Kidney (tissue), 13 donors: ENCODE measurements at regions not wholly inside any gene's neighbourhood (a gene's known extent, or its start where the extent isn't known, plus 50 kb on each side); places are given as distances from the start of the nearest gene placed in this dataset.
A peak's percentile ranks its signal among the peaks of the same experiment; 100 is the strongest.

ENCODE experiments used
- DNase-seq, 5 donors: peaks; one replicate each; pipeline ENCODE4 v3.0.0-alpha.2; 2013 to 2020
- FAIRE-seq: peaks from 2 replicates; lab custom pipeline; 2012; peaks lifted over from hg19 to GRCh38; lab: Jason Lieb, UNC
- H3K27ac ChIP-seq, 2 donors: one replicate each; pipeline ENCODE4 v1.7.0; 2013; ENCODE audit warnings: low read depth in 2 of 2, low read length in 2 of 2, inconsistent platforms in 1 of 2
- H3K27me3 ChIP-seq: one replicate; pipeline ENCODE4 v1.7.1; 2013; ENCODE audit warnings: low read length, inconsistent platforms; ENCODE audit not compliant: control insufficient read depth, insufficient read depth
- H3K36me3 ChIP-seq, 3 donors: one replicate each; pipeline versions ENCODE4 v1.7.0 to v1.7.1; 2013; ENCODE audit warnings: low read length in 3 of 3, control low read depth in 1 of 3, inconsistent platforms in 1 of 3; ENCODE audit not compliant: insufficient read depth in 3 of 3, control insufficient read depth in 2 of 3
- H3K4me1 ChIP-seq, 3 donors: one replicate each; pipeline versions ENCODE4 v1.7.0 to v1.7.1; 2013; ENCODE audit warnings: low read length in 3 of 3, inconsistent platforms in 1 of 3, low read depth in 1 of 3; ENCODE audit not compliant: control insufficient read depth in 2 of 3, insufficient read depth in 2 of 3
- H3K4me3 ChIP-seq, 3 donors: one replicate each; pipeline versions ENCODE4 v1.7.0 to v1.8.1; 2013; ENCODE audit warnings: low read length in 3 of 3, control low read depth in 1 of 3, inconsistent platforms in 1 of 3
- H3K9ac ChIP-seq, 3 donors: one replicate each; pipeline versions ENCODE4 v1.7.0 to v1.7.1; 2013; ENCODE audit warnings: low read length in 3 of 3, control low read depth in 1 of 3, inconsistent platforms in 1 of 3
- H3K9me3 ChIP-seq, 3 donors: one replicate each; pipeline versions ENCODE4 v1.7.0 to v1.7.1; 2013; ENCODE audit warnings: low read length in 3 of 3, control low read depth in 1 of 3, inconsistent platforms in 1 of 3; ENCODE audit not compliant: control insufficient read depth in 2 of 3, insufficient read depth in 1 of 3
- CTCF ChIP-seq: IDR thresholded peaks from 3 replicates; pipeline ENCODE4 v1.5.1; 2012; ENCODE audit warnings: mild to moderate bottlenecking, moderate library complexity, borderline replicate concordance; ENCODE audit not compliant: insufficient read depth; ENCODE audit errors: extremely low read depth
- intact Hi-C: fragments of 100-400 bp; cut with DNase I; formaldehyde crosslinking; loops from one replicate; pipeline ENCODE4 v1.11.1; 2022
- donor health status: control.
- donor health status: control.
- donor health status: control.
- donor health status: control.
- donor health status: control.
- donor health status: DM: yes; HTN: yes; CAD: no.
- donor health status: Normal renal cell carcinoma (clear cell type).

GRCh38 chr5:52275639-52276038 is 512.1 kb upstream of the ITGA1 start:
- H3K4me1 ChIP-seq = no peaks in the 10 kb centered on the region
- no peak overlapping the region for H3K4me3 ChIP-seq
- no peak overlapping the region for H3K27ac ChIP-seq
- DNase-seq (peak in 2 of 5 donors; percentile 27 to 53), FAIRE-seq (no peak)
- intact Hi-C loops = no loop called here
- no peak for TF ChIP-seq CTCF
- H3K9me3 ChIP-seq = no peaks in the 10 kb centered on the region
- no peaks in the 10 kb centered on the region for H3K36me3 ChIP-seq
- no peaks in the 10 kb centered on the region for H3K27me3 ChIP-seq
- H3K9ac ChIP-seq = no peak overlapping the region

- Histone ChIP-seq H3K9me3 (no peaks in the 10 kb centered on the region), H3K36me3 (no peaks in the 10 kb centered on the region), H3K4me3 (no peak overlapping the region), H3K4me1 (no peaks in the 10 kb centered on the region), H3K27me3 (no peaks in the 10 kb centered on the region), H3K27ac (no peak overlapping the region), H3K9ac (no peak overlapping the region)
- no peak for TF ChIP-seq CTCF
- DNase-seq (no peak), FAIRE-seq (no peak)
- intact Hi-C loops = no loop called here
Measured at GRCh38 chr5:52277101-52277500, 510.6 kb upstream of the ITGA1 start.

- no peak overlapping the region for H3K27ac ChIP-seq
- H3K9me3 ChIP-seq = no peaks in the 10 kb centered on the region
- TF ChIP-seq CTCF = no peak
- no peaks in the 10 kb centered on the region for H3K36me3 ChIP-seq
- no peak overlapping the region for H3K4me3 ChIP-seq
- no peaks in the 10 kb centered on the region for H3K4me1 ChIP-seq
- no peaks in the 10 kb centered on the region for H3K27me3 ChIP-seq
- H3K9ac ChIP-seq = no peak overlapping the region
- intact Hi-C loops = no loop called here
- no peak for FAIRE-seq
- no peak for DNase-seq
Measured at GRCh38 chr5:52282647-52283046, 505.1 kb upstream of the ITGA1 start.

- no peaks in the 10 kb centered on the region for H3K9me3 ChIP-seq
- DNase-seq (no peak), FAIRE-seq (no peak)
- H3K27ac ChIP-seq = no peak overlapping the region
- TF ChIP-seq CTCF = no peak
- no peak overlapping the region for H3K9ac ChIP-seq
- H3K4me1 ChIP-seq = no peaks in the 10 kb centered on the region
- intact Hi-C loops = no loop called here
- H3K36me3 ChIP-seq = no peaks in the 10 kb centered on the region
- no peaks in the 10 kb centered on the region for H3K27me3 ChIP-seq
- no peak overlapping the region for H3K4me3 ChIP-seq
Measured at GRCh38 chr5:52283221-52283620, 504.5 kb upstream of the ITGA1 start.
